ENCODE measurements at regions not wholly inside any gene's neighbourhood (a gene's known extent, or its start where the extent isn't known, plus 50 kb on each side); places are given as distances from the start of the nearest gene placed in this dataset.

DNA sequence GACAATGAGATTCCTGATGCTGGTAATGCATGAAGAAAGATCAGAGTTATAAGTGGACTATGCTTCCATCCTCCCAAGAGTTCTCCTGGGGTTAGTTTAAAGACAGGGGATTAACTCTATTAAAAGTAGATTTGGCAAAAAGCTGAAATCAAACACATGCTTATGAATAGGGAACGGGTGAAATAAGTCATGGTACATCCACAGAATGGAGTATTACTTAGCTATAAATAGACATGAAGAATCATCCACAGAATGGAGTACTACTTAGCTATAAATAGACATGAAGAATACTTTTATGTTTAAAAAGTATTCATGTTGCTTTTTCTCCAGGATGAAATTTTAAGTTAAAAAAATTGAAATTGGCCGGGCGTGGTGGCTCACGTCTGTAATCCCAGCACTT is 596.4 kb upstream of the B3GAT1 start:
- ATAC-seq (ENCODE audit: low read depth) (no peak), DNase-seq (ENCODE audit: low spot score) (no peak)
- no peak overlapping the region for H3K4me3 ChIP-seq (ENCODE audit: severe bottlenecking)
- no peaks in the 10 kb centered on the region for H3K36me3 ChIP-seq (ENCODE audit: low read depth)
- no peaks in the 10 kb centered on the region for H3K4me1 ChIP-seq (ENCODE audit: insufficient read depth, poor library complexity, severe bottlenecking)
- TF ChIP-seq CTCF (IDR thresholded peaks at IDR 0.05; ENCODE audit: poor library complexity, severe bottlenecking): no peak
- no peaks in the 10 kb centered on the region for H3K27me3 ChIP-seq (ENCODE audit: insufficient read depth, poor library complexity, severe bottlenecking)
- H3K9me3 ChIP-seq (ENCODE audit: severe bottlenecking): no peaks in the 10 kb centered on the region
- no peak overlapping the region for H3K27ac ChIP-seq (ENCODE audit: poor library complexity, severe bottlenecking)

DNA sequence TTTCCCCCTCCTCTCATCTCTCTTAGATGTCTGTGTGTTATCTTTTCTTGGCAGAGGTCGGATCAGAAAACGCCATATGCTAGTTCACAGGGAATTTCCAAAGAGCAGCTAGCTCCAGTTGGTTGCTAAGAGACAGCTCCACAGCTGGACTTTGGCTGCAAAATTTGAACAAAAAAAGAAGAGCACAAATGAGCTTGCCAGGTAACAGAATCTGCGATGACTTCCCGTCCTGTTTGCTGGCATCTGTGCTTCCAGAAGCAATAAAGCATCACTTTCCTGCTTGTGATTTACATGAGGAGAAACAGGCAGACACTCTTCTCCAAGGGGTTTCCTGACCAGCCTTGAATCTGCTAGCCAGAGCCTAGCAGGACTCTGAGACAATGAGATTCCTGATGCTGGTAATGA is 596.0 kb upstream of the B3GAT1 start:
- ATAC-seq (ENCODE audit: low read depth): no peak
- no peak overlapping the region for H3K4me3 ChIP-seq (ENCODE audit: severe bottlenecking)
- no peak for DNase-seq (ENCODE audit: low spot score)

DNA sequence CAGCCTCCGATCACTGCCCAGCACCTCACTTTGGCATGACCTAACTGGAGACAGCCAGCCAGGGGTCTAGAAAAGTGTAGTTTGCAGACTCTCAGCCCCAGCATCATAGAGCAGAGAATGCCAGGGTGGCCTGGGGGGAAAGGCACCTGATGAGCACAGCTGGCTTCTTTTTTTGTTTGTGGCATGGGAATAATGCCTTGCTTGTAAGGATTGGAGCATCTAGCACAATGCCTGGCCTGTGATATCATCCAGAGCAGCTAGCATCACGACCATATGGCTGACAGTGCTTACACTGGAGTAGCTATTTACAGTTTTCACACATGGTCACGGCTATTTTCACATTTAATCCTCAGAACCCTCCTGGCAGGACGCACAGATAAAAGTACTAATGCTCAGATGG is 594.8 kb upstream of the B3GAT1 start:
- Histone ChIP-seq H3K9me3 (ENCODE audit: severe bottlenecking) (no peaks in the 10 kb centered on the region), H3K27ac (ENCODE audit: poor library complexity, severe bottlenecking) (no peak overlapping the region), H3K4me1 (ENCODE audit: insufficient read depth, poor library complexity, severe bottlenecking) (no peaks in the 10 kb centered on the region), H3K27me3 (ENCODE audit: insufficient read depth, poor library complexity, severe bottlenecking) (no peaks in the 10 kb centered on the region), H3K36me3 (ENCODE audit: low read depth) (no peaks in the 10 kb centered on the region), H3K4me3 (ENCODE audit: severe bottlenecking) (no peak overlapping the region)
- no peak for TF ChIP-seq CTCF (IDR thresholded peaks at IDR 0.05; ENCODE audit: poor library complexity, severe bottlenecking)
- ATAC-seq (ENCODE audit: low read depth) (no peak), DNase-seq (ENCODE audit: low spot score) (no peak)

More for the DNA sequence above, 596.0 kb upstream of the B3GAT1 start:
- Histone ChIP-seq H3K9me3 (ENCODE audit: severe bottlenecking) (no peaks in the 10 kb centered on the region), H3K4me1 (ENCODE audit: insufficient read depth, poor library complexity, severe bottlenecking) (no peaks in the 10 kb centered on the region), H3K27me3 (ENCODE audit: insufficient read depth, poor library complexity, severe bottlenecking) (no peaks in the 10 kb centered on the region), H3K36me3 (ENCODE audit: low read depth) (no peaks in the 10 kb centered on the region), H3K27ac (ENCODE audit: poor library complexity, severe bottlenecking) (no peak overlapping the region)
- TF ChIP-seq CTCF (IDR thresholded peaks at IDR 0.05; ENCODE audit: poor library complexity, severe bottlenecking): no peak

DNA sequence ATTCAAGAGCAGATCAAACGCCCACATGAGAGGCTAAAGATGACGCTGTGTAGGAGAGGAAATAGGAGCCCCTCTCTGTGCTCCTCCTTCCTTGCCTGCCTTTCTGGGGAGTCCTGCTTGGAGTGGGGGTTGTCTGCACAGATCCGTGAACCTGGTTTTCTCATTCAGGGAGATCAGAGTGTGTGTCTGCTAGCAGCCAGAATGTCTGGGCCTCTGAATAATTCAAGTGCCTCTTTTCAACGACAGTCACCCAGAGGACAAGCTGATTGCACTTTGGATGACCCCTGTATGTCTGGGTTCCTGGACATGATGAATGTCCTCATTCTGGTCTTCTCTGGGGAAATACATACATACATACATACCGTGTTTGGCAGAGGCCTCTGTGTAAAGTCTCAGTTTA is 592.5 kb upstream of the B3GAT1 start:
- no peaks in the 10 kb centered on the region for H3K9me3 ChIP-seq (ENCODE audit: severe bottlenecking)
- no peak for TF ChIP-seq CTCF (IDR thresholded peaks at IDR 0.05; ENCODE audit: poor library complexity, severe bottlenecking)
- ATAC-seq (ENCODE audit: low read depth): no peak

GRCh38 chr11:135002236-135002635 is 590.2 kb upstream of the B3GAT1 start:
- Histone ChIP-seq H3K4me1 (ENCODE audit: insufficient read depth, poor library complexity, severe bottlenecking) (no peaks in the 10 kb centered on the region), H3K27ac (ENCODE audit: poor library complexity, severe bottlenecking) (no peak overlapping the region), H3K9me3 (ENCODE audit: severe bottlenecking) (no peaks in the 10 kb centered on the region), H3K4me3 (ENCODE audit: severe bottlenecking) (no peak overlapping the region), H3K27me3 (ENCODE audit: insufficient read depth, poor library complexity, severe bottlenecking) (no peaks in the 10 kb centered on the region), H3K36me3 (ENCODE audit: low read depth) (no peaks in the 10 kb centered on the region)
- TF ChIP-seq CTCF (IDR thresholded peaks at IDR 0.05; ENCODE audit: poor library complexity, severe bottlenecking): no peak
- DNase-seq (ENCODE audit: low spot score): no peak
- ATAC-seq (ENCODE audit: low read depth): no peak

More for the DNA sequence above, 592.5 kb upstream of the B3GAT1 start:
- DNase-seq (ENCODE audit: low spot score): no peak
- H3K27ac ChIP-seq (ENCODE audit: poor library complexity, severe bottlenecking): no peak overlapping the region
- no peak overlapping the region for H3K4me3 ChIP-seq (ENCODE audit: severe bottlenecking)
- no peaks in the 10 kb centered on the region for H3K4me1 ChIP-seq (ENCODE audit: insufficient read depth, poor library complexity, severe bottlenecking)
- H3K27me3 ChIP-seq (ENCODE audit: insufficient read depth, poor library complexity, severe bottlenecking): no peaks in the 10 kb centered on the region
- H3K36me3 ChIP-seq (ENCODE audit: low read depth): no peaks in the 10 kb centered on the region
